HEK293 (cell line): ENCODE measurements at regions not wholly inside any gene's neighbourhood (a gene's known extent, or its start where the extent isn't known, plus 50 kb on each side); places are given as distances from the start of the nearest gene placed in this dataset.
A peak's percentile ranks its signal among the peaks of the same experiment; 100 is the strongest.
"Not testable (repeated sequence)": the region's sequence is repeated elsewhere in the genome, so short reads cannot be mapped to it uniquely, and the experiment has no call there.

Source experiments
- CTCF ChIA-PET: fragments of 350-600 bp; formaldehyde crosslinking; extraction: SDS; loops from one replicate; lab custom pipeline; 2021; ENCODE audit warnings: antibody characterized with exemption; lab: Yijun Ruan, JAX
- POLR2A ChIA-PET: fragments of 300-600 bp; formaldehyde crosslinking; extraction: SDS; loops from one replicate; lab custom pipeline; 2020; ENCODE audit warnings: antibody characterized with exemption, inconsistent platforms; lab: Yijun Ruan, JAX
- H3K27ac ChIP-seq: fragments of 200-500 bp; sonication (Bioruptor generic); 2 replicates; pipeline ENCODE4 v1.5.1; 2014; ENCODE audit warnings: low read depth, low read length, control low read depth, inconsistent platforms; ENCODE audit errors: extremely low read depth
- H3K36me3 ChIP-seq, 2 experiments: fragments of 200-500 bp in 1 of 2; sonication (Bioruptor generic) in 1 of 2; 1 replicate in 1 of 2; 2 replicates in 1 of 2; pipeline ENCODE4 v1.5.1; 2014 to 2017; ENCODE audit warnings: inconsistent platforms in 2 of 2, low read length in 2 of 2; ENCODE audit not compliant: control insufficient read depth in 2 of 2, insufficient read depth in 1 of 2
- H3K4me1 ChIP-seq: fragments of 200-500 bp; sonication (Bioruptor generic); 2 replicates; pipeline ENCODE4 v1.5.1; 2014; ENCODE audit warnings: mild to moderate bottlenecking, low read length, inconsistent platforms; ENCODE audit not compliant: control insufficient read depth, insufficient read depth
- H3K4me3 ChIP-seq: 2 replicates; pipeline ENCODE4 v1.5.1; 2011; ENCODE audit warnings: low read depth, mild to moderate bottlenecking, control low read depth, low read length, moderate library complexity
- H3K9me3 ChIP-seq: fragments of 200-500 bp; sonication (Bioruptor generic); 2 replicates; pipeline ENCODE4 v1.5.1; 2014; ENCODE audit warnings: low read depth, low read length, inconsistent platforms; ENCODE audit not compliant: control insufficient read depth, insufficient read depth
- CTCF ChIP-seq: fragments of 450-650 bp; formaldehyde crosslinking; IDR thresholded peaks from 2 replicates; pipeline ENCODE4 v1.5.1; 2016; ENCODE audit warnings: missing biosample characterization, missing genetic modification characterization
- GLI4 ChIP-seq: fragments of 450-650 bp; formaldehyde crosslinking; IDR thresholded peaks from 2 replicates; pipeline ENCODE4 v1.5.1; 2016; ENCODE audit warnings: missing biosample characterization, missing genetic modification characterization
- KLF9 ChIP-seq: fragments of 450-650 bp; formaldehyde crosslinking; IDR thresholded peaks from 2 replicates; pipeline ENCODE4 v1.5.1; 2016; ENCODE audit warnings: missing biosample characterization, missing genetic modification characterization, low read depth
- OSR2 ChIP-seq: fragments of 450-650 bp; formaldehyde crosslinking; IDR thresholded peaks from 2 replicates; pipeline ENCODE4 v1.5.1; 2016; ENCODE audit warnings: missing biosample characterization, missing genetic modification characterization
- SP3 ChIP-seq: fragments of 450-650 bp; formaldehyde crosslinking; IDR thresholded peaks from 2 replicates; pipeline ENCODE4 v1.5.1; 2016; ENCODE audit warnings: missing biosample characterization, missing genetic modification characterization
- ZNF155 ChIP-seq: fragments of 450-650 bp; formaldehyde crosslinking; IDR thresholded peaks from 2 replicates; pipeline ENCODE4 v1.5.1; 2016; ENCODE audit warnings: missing biosample characterization, missing genetic modification characterization
- ZNF169 ChIP-seq: fragments of 450-650 bp; formaldehyde crosslinking; IDR thresholded peaks from 2 replicates; pipeline ENCODE4 v1.5.1; 2016; ENCODE audit warnings: missing biosample characterization, missing genetic modification characterization
- ZNF18 ChIP-seq: fragments of 450-650 bp; formaldehyde crosslinking; IDR thresholded peaks from 2 replicates; pipeline ENCODE4 v1.5.1; 2016; ENCODE audit warnings: missing biosample characterization, missing genetic modification characterization
- ZNF274 ChIP-seq, 2 experiments: fragments of 200-500 bp in 1 of 2; fragments of 450-650 bp in 1 of 2; sonication (Bioruptor generic) in 1 of 2; formaldehyde crosslinking in 1 of 2; IDR thresholded peaks; 2 replicates each; pipeline versions ENCODE4 v1.5.1 to v1.6.1; 2014 to 2016; ENCODE audit warnings: borderline replicate concordance in 1 of 2, inconsistent platforms in 1 of 2, low read length in 1 of 2, missing biosample characterization in 1 of 2, missing genetic modification characterization in 1 of 2
- ZNF350 ChIP-seq: fragments of 450-650 bp; formaldehyde crosslinking; IDR thresholded peaks from 2 replicates; pipeline ENCODE4 v1.5.0; 2017; ENCODE audit warnings: missing biosample characterization, mild to moderate bottlenecking, missing genetic modification characterization
- ZNF404 ChIP-seq: fragments of 450-650 bp; formaldehyde crosslinking; IDR thresholded peaks from 2 replicates; pipeline ENCODE4 v1.5.1; 2017; ENCODE audit warnings: missing biosample characterization, missing genetic modification characterization
- ZNF426 ChIP-seq: fragments of 450-650 bp; formaldehyde crosslinking; IDR thresholded peaks from 2 replicates; pipeline ENCODE4 v1.5.1; 2017; ENCODE audit warnings: missing biosample characterization, missing genetic modification characterization, mild to moderate bottlenecking, inconsistent platforms, moderate library complexity
- ZNF518A ChIP-seq: fragments of 450-650 bp; formaldehyde crosslinking; conservative IDR thresholded peaks from 2 replicates; pipeline ENCODE4 v1.5.1; 2016; ENCODE audit warnings: low read depth, missing biosample characterization, missing genetic modification characterization
- ZNF530 ChIP-seq: fragments of 450-650 bp; formaldehyde crosslinking; IDR thresholded peaks from 2 replicates; pipeline ENCODE4 v1.5.1; 2016; ENCODE audit warnings: low read depth, missing biosample characterization, missing genetic modification characterization
- ZNF558 ChIP-seq: fragments of 450-650 bp; formaldehyde crosslinking; IDR thresholded peaks from 2 replicates; pipeline ENCODE4 v1.5.1; 2016; ENCODE audit warnings: missing biosample characterization, missing genetic modification characterization
- ZNF560 ChIP-seq: fragments of 450-650 bp; formaldehyde crosslinking; IDR thresholded peaks from 2 replicates; pipeline ENCODE4 v1.5.1; 2017; ENCODE audit warnings: missing biosample characterization, missing genetic modification characterization, borderline replicate concordance
- ZXDB ChIP-seq: fragments of 450-650 bp; formaldehyde crosslinking; IDR thresholded peaks from 2 replicates; pipeline ENCODE4 v1.5.1; 2016; ENCODE audit warnings: missing biosample characterization, missing genetic modification characterization
- TF ChIP-seq, protein P1 (sequence below): fragments of 450-650 bp; formaldehyde crosslinking; IDR thresholded peaks from 2 replicates; pipeline ENCODE4 v1.5.1; 2016; ENCODE audit warnings: missing biosample characterization, missing genetic modification characterization, borderline replicate concordance
- TF ChIP-seq, protein P2 (sequence below): fragments of 450-650 bp; formaldehyde crosslinking; IDR thresholded peaks from 2 replicates; pipeline ENCODE4 v1.5.1; 2016; ENCODE audit warnings: missing biosample characterization, missing genetic modification characterization

GRCh38 chr1:56092684-56093570 is 486.4 kb downstream of the PLPP3 start (continued):
- TF ChIP-seq ZNF518A (tag by site-specific recombination) (peak; percentile 92), ZXDB (tag by site-specific recombination) (peak; percentile 60; the same call in 1 of the 2 replicates), ZNF560 (tag by site-specific recombination) (peak; percentile 45; the same call in 1 of the 2 replicates), ZNF426 (tag by site-specific recombination) (peak; percentile 41)
- TF ChIP-seq, protein P1, sequence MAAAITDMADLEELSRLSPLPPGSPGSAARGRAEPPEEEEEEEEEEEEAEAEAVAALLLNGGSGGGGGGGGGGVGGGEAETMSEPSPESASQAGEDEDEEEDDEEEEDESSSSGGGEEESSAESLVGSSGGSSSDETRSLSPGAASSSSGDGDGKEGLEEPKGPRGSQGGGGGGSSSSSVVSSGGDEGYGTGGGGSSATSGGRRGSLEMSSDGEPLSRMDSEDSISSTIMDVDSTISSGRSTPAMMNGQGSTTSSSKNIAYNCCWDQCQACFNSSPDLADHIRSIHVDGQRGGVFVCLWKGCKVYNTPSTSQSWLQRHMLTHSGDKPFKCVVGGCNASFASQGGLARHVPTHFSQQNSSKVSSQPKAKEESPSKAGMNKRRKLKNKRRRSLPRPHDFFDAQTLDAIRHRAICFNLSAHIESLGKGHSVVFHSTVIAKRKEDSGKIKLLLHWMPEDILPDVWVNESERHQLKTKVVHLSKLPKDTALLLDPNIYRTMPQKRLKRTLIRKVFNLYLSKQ (tag by site-specific recombination), result 0 out of 2 replicates have a peak, but pooled peaks have one; percentile 33

GRCh38 chr1:56089826-56090225 is 489.5 kb downstream of the PLPP3 start:
- POLR2A ChIA-PET, H3K4me1 ChIP-seq, H3K27ac ChIP-seq, H3K36me3 ChIP-seq, H3K9me3 ChIP-seq, CTCF ChIA-PET, H3K4me3 ChIP-seq: not testable (repeated sequence)

DNA sequence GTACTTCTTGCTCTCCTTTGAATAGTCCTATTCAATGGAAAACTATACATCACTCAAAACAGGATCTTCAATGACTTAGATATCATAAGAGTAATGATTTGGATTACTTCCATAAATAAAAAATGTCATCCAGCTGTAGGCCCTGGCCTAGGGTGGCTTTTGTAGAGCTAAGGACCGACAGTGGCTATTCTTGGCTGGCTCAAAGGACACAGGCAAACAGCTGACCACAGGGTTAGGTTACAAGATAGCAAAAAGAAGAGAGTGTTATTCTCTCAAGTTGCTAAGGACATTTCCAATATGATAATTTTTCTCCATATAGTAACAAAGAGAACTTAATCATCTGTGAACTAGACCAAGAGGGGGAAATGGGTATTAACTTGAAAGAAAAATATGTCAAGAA is 495.1 kb downstream of the PLPP3 start:
- Histone ChIP-seq H3K27ac (no peak overlapping the region), H3K36me3 (no peaks in the 10 kb centered on the region), H3K4me3 (no peak overlapping the region), H3K4me1 (no peaks in the 10 kb centered on the region), H3K9me3 (no peaks in the 10 kb centered on the region)
- CTCF ChIA-PET, result no interaction called here
- POLR2A ChIA-PET, result no interaction called here
- TF ChIP-seq SP3 (tag by site-specific recombination), result no peak
- TF ChIP-seq ZNF169 (tag by site-specific recombination), result no peak
- TF ChIP-seq GLI4, result no peak
- no peak for TF ChIP-seq ZNF274 (IDR thresholded peaks at IDR 0.05; ENCODE audit: low read length)
- no peak for TF ChIP-seq ZNF274 (tag by site-specific recombination; IDR thresholded peaks at IDR 0.05; ENCODE audit: borderline replicate concordance)
- TF ChIP-seq KLF9 (tag by site-specific recombination), result no peak
- TF ChIP-seq ZNF18, result no peak
- no peak for TF ChIP-seq ZNF155 (tag by site-specific recombination)
- TF ChIP-seq OSR2 (tag by site-specific recombination), result no peak
- TF ChIP-seq ZNF530, result no peak
- no peak for TF ChIP-seq CTCF (tag by site-specific recombination)
- TF ChIP-seq ZNF558, result no peak
- no peak for TF ChIP-seq ZNF350 (tag by site-specific recombination)
- no peak for TF ChIP-seq ZNF404
- TF ChIP-seq, protein P2, sequence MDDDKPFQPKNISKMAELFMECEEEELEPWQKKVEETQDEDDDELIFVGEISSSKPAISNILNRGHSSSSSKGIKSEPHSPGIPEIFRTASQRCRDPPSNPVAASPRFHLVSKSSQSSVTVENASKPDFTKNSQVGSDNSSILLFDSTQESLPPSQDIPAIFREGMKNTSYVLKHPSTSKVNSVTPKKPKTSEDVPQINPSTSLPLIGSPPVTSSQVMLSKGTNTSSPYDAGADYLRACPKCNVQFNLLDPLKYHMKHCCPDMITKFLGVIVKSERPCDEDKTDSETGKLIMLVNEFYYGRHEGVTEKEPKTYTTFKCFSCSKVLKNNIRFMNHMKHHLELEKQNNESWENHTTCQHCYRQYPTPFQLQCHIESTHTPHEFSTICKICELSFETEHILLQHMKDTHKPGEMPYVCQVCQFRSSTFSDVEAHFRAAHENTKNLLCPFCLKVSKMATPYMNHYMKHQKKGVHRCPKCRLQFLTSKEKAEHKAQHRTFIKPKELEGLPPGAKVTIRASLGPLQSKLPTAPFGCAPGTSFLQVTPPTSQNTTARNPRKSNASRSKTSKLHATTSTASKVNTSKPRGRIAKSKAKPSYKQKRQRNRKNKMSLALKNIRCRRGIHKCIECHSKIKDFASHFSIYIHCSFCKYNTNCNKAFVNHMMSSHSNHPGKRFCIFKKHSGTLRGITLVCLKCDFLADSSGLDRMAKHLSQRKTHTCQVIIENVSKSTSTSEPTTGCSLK (tag by site-specific recombination), result no peak
